Germinal center (tissue), 1 donor: ENCODE measurements at regions not wholly inside any gene's neighbourhood (a gene's known extent, or its start where the extent isn't known, plus 50 kb on each side); places are given as distances from the start of the nearest gene placed in this dataset.
"Not testable (repeated sequence)": the region's sequence is repeated elsewhere in the genome, so short reads cannot be mapped to it uniquely, and the experiment has no call there.

Experiments
- DNase-seq: peaks from one replicate; pipeline ENCODE4 v3.0.0; 2012; ENCODE audit warnings: mixed read lengths, low spot score

- DNase-seq: no peak
Observed at GRCh38 chr1:218494449-218494852, 149.3 kb downstream of the TGFB2 start.

GRCh38 chr1:218495931-218496330 is 150.8 kb downstream of the TGFB2 start:
- DNase-seq: no peak

GRCh38 chr1:218496561-218496960 is 151.4 kb downstream of the TGFB2 start:
- DNase-seq: no peak

- DNase-seq: no peak
Observed at GRCh38 chr1:218498056-218498938, 153.2 kb downstream of the TGFB2 start.

- DNase-seq: no peak
Observed at GRCh38 chr1:218499011-218499691, 154.0 kb downstream of the TGFB2 start.

GRCh38 chr1:218499911-218500310 is 154.8 kb downstream of the TGFB2 start:
- DNase-seq: no peak

- no peak for DNase-seq
Observed at GRCh38 chr1:218501161-218501560, 156.0 kb downstream of the TGFB2 start.

- DNase-seq: no peak
Observed at GRCh38 chr1:218502383-218502782, 157.2 kb downstream of the TGFB2 start.

- no peak for DNase-seq
Observed at GRCh38 chr1:218503102-218503501, 158.0 kb downstream of the TGFB2 start.

- DNase-seq: no peak
Observed at GRCh38 chr1:218507355-218508002, 162.3 kb downstream of the TGFB2 start.

- no peak for DNase-seq
Observed at GRCh38 chr1:218510153-218510772, 165.1 kb downstream of the TGFB2 start.

- no peak for DNase-seq
Observed at GRCh38 chr1:218513328-218513727, 168.2 kb downstream of the TGFB2 start.

- no peak for DNase-seq
Observed at GRCh38 chr1:218514689-218515088, 169.6 kb downstream of the TGFB2 start.

- DNase-seq: no peak
Observed at GRCh38 chr1:218516526-218516925, 171.4 kb downstream of the TGFB2 start.

- no peak for DNase-seq
Observed at GRCh38 chr1:218517459-218517858, 172.3 kb downstream of the TGFB2 start.

GRCh38 chr1:218518216-218518740 is 173.1 kb downstream of the TGFB2 start:
- DNase-seq: no peak

- DNase-seq: not testable (repeated sequence)
Observed at GRCh38 chr1:218520646-218521045, 175.5 kb downstream of the TGFB2 start.

- DNase-seq: peak; percentile 31
Observed at GRCh38 chr1:218521414-218522169, 176.5 kb downstream of the TGFB2 start.

GRCh38 chr1:218524526-218524925 is 179.4 kb downstream of the TGFB2 start:
- DNase-seq: no peak

GRCh38 chr1:218525031-218525430 is 179.9 kb downstream of the TGFB2 start:
- DNase-seq: no peak

- DNase-seq: no peak
Observed at GRCh38 chr1:218525451-218526197, 180.5 kb downstream of the TGFB2 start.
